Lower lobe of right lung (tissue), 2 donors: ENCODE measurements at regions not wholly inside any gene's neighbourhood (a gene's known extent, or its start where the extent isn't known, plus 50 kb on each side); places are given as distances from the start of the nearest gene placed in this dataset.

ENCODE experiments used
- ATAC-seq, 2 donors: fragments of 200-7000 bp; cut with Tn5 transposase; one replicate each; pipeline ENCODE4 v1.9.1; 2020 to 2022; ENCODE audit warnings: mild to moderate bottlenecking in 2 of 2, moderate library complexity in 2 of 2
- DNase-seq: peaks from one replicate; pipeline ENCODE4 v3.0.0-alpha.2; 2020
- H3K27ac ChIP-seq: fragments of 200-600 bp; one replicate; pipeline ENCODE4 v1.8.0; 2022
- H3K27me3 ChIP-seq: fragments of 200-600 bp; one replicate; pipeline ENCODE4 v1.8.0; 2022; ENCODE audit warnings: low read depth
- H3K36me3 ChIP-seq: fragments of 200-600 bp; one replicate; pipeline ENCODE4 v1.8.0; 2022; ENCODE audit warnings: mild to moderate bottlenecking
- H3K4me1 ChIP-seq: fragments of 200-600 bp; one replicate; pipeline ENCODE4 v1.8.0; 2022
- H3K4me3 ChIP-seq: fragments of 200-600 bp; one replicate; pipeline ENCODE4 v1.8.0; 2022; ENCODE audit warnings: mild to moderate bottlenecking
- H3K9me3 ChIP-seq: fragments of 200-600 bp; one replicate; pipeline ENCODE4 v1.8.0; 2022
- CTCF ChIP-seq: fragments of 200-600 bp; IDR thresholded peaks from one replicate; pipeline ENCODE4 v1.8.0; 2022; ENCODE audit warnings: antibody characterized with exemption, mild to moderate bottlenecking
- intact Hi-C: fragments of 100-400 bp; cut with DNase I; formaldehyde crosslinking; loops from one replicate; pipeline ENCODE4 v1.11.0; 2022
- donor health status: DM: no; HTN: yes; CAD: no; lungs with severe emphysema.

GRCh38 chr6:108744996-108745395, 103.2 kb upstream of the ARMC2 start:
- intact Hi-C loops, result no loop called here
- DNase-seq, result no peak
- Histone ChIP-seq H3K27me3 (no peaks in the 10 kb centered on the region), H3K4me1 (no peaks in the 10 kb centered on the region), H3K36me3 (no peaks in the 10 kb centered on the region), H3K27ac (no peak overlapping the region), H3K9me3 (no peaks in the 10 kb centered on the region), H3K4me3 (no peak overlapping the region)
- no peak for TF ChIP-seq CTCF
- ATAC-seq, result no peak

GRCh38 chr6:108745664-108746336, 102.4 kb upstream of the ARMC2 start:
- ATAC-seq (no peak), DNase-seq (no peak)
- no peak overlapping the region for H3K4me3 ChIP-seq
- intact Hi-C loops, result no loop called here
- H3K27me3 ChIP-seq, result no peaks in the 10 kb centered on the region
- no peaks in the 10 kb centered on the region for H3K9me3 ChIP-seq
- H3K27ac ChIP-seq, result no peak overlapping the region
- H3K4me1 ChIP-seq, result no peaks in the 10 kb centered on the region
- no peak for TF ChIP-seq CTCF
- H3K36me3 ChIP-seq, result no peaks in the 10 kb centered on the region

- ATAC-seq, result no peak
- Histone ChIP-seq H3K36me3 (no peaks in the 10 kb centered on the region), H3K4me1 (no peaks in the 10 kb centered on the region), H3K27me3 (no peaks in the 10 kb centered on the region), H3K27ac (no peak overlapping the region), H3K4me3 (no peak overlapping the region), H3K9me3 (no peaks in the 10 kb centered on the region)
- intact Hi-C loops, result no loop called here
- no peak for TF ChIP-seq CTCF
- DNase-seq, result no peak
Observed at GRCh38 chr6:108746366-108746765, 101.9 kb upstream of the ARMC2 start.

- ATAC-seq (no peak), DNase-seq (no peak)
- no peak overlapping the region for H3K4me3 ChIP-seq
- H3K4me1 ChIP-seq, result no peaks in the 10 kb centered on the region
- no peak for TF ChIP-seq CTCF
- intact Hi-C loops, result no loop called here
- no peaks in the 10 kb centered on the region for H3K27me3 ChIP-seq
- H3K9me3 ChIP-seq, result no peaks in the 10 kb centered on the region
- H3K27ac ChIP-seq, result no peak overlapping the region
- H3K36me3 ChIP-seq, result no peaks in the 10 kb centered on the region
Observed at GRCh38 chr6:108746836-108747575, 101.2 kb upstream of the ARMC2 start.

GRCh38 chr6:108748055-108748454, 100.2 kb upstream of the ARMC2 start:
- H3K36me3 ChIP-seq, result no peaks in the 10 kb centered on the region
- H3K4me3 ChIP-seq, result no peak overlapping the region
- DNase-seq (no peak), ATAC-seq (no peak)
- no peak for TF ChIP-seq CTCF
- intact Hi-C loops, result no loop called here
- no peak overlapping the region for H3K27ac ChIP-seq
- no peaks in the 10 kb centered on the region for H3K4me1 ChIP-seq
- no peaks in the 10 kb centered on the region for H3K27me3 ChIP-seq
- H3K9me3 ChIP-seq, result no peaks in the 10 kb centered on the region
